ENCODE measurements at regions not wholly inside any gene's neighbourhood (a gene's known extent, or its start where the extent isn't known, plus 50 kb on each side); places are given as distances from the start of the nearest gene placed in this dataset.

DNA sequence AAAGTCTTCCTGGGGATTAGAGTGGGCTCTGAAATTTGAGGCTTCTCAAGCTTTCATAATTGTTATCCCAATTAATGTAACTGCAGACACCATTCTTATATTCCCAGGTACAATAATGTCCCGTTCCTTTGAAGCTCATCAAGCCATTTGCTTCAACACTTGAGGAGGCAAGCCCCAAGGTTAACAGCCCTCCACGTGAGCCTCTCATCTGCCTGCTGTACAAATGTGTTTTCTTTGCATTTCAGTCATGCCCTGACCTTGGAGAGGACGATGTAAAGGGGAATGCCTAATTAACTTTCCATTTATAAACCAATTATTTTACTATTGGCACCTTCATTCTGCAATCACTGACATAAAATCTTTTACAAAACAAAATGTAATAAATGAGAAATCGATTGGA, 106.3 kb downstream of the SETD4 start:
- 63 to 73% methylated on average over 4 of the region's 4 CpGs for WGBS, 2 donors
- no peak for DNase-seq
- intact Hi-C loops (cut with DNase I): no loop called here
- Histone ChIP-seq H3K27me3 (peaks cover 0 to 13% (median 10%) of the 10 kb centered on the region in 7 donors), H3K4me3 (no peak overlapping the region), H3K9me3 (peaks cover 0 to 6% (median 0%) of the 10 kb centered on the region in 11 donors), H3K27ac (no peak overlapping the region), H3K36me3 (no peaks in the 10 kb centered on the region), H3K4me1 (no peaks in the 10 kb centered on the region)
- no peak for ATAC-seq
- TF ChIP-seq, protein P1, sequence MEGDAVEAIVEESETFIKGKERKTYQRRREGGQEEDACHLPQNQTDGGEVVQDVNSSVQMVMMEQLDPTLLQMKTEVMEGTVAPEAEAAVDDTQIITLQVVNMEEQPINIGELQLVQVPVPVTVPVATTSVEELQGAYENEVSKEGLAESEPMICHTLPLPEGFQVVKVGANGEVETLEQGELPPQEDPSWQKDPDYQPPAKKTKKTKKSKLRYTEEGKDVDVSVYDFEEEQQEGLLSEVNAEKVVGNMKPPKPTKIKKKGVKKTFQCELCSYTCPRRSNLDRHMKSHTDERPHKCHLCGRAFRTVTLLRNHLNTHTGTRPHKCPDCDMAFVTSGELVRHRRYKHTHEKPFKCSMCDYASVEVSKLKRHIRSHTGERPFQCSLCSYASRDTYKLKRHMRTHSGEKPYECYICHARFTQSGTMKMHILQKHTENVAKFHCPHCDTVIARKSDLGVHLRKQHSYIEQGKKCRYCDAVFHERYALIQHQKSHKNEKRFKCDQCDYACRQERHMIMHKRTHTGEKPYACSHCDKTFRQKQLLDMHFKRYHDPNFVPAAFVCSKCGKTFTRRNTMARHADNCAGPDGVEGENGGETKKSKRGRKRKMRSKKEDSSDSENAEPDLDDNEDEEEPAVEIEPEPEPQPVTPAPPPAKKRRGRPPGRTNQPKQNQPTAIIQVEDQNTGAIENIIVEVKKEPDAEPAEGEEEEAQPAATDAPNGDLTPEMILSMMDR (IDR thresholded peaks at IDR 0.05): no peak

DNA sequence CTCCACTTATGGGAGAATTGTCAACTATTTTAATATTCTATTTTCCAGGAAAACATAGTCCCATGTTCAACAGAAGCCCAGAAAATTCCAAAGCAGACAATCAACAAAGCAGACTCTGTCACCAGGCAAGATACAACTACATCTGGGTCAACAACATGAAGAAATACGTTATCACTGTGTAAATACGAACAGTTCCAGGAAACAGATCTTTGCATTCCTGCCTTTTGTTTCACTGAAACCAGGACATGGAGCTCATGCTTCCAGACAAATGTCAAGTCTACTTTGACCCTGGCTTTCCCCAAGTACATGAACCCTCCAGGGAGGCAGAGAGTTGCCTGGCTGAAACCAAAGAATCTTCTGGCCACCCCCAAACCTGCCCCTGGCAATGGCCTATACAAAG, 106.7 kb downstream of the SETD4 start:
- peaks cover 0 to 6% (median 0%) of the 10 kb centered on the region in 11 donors for H3K9me3 ChIP-seq
- H3K27ac ChIP-seq: no peak overlapping the region
- TF ChIP-seq, protein P1 (IDR thresholded peaks at IDR 0.05): no peak
- H3K36me3 ChIP-seq: no peaks in the 10 kb centered on the region
- peaks cover 0 to 13% (median 10%) of the 10 kb centered on the region in 7 donors for H3K27me3 ChIP-seq
- no peak for DNase-seq
- H3K4me3 ChIP-seq: no peak overlapping the region
- WGBS, 2 donors: 38 to 57% methylated on average over 2 of the region's 2 CpGs
- no peak for ATAC-seq
- H3K4me1 ChIP-seq: no peaks in the 10 kb centered on the region
- intact Hi-C loops (cut with DNase I): no loop called here

DNA sequence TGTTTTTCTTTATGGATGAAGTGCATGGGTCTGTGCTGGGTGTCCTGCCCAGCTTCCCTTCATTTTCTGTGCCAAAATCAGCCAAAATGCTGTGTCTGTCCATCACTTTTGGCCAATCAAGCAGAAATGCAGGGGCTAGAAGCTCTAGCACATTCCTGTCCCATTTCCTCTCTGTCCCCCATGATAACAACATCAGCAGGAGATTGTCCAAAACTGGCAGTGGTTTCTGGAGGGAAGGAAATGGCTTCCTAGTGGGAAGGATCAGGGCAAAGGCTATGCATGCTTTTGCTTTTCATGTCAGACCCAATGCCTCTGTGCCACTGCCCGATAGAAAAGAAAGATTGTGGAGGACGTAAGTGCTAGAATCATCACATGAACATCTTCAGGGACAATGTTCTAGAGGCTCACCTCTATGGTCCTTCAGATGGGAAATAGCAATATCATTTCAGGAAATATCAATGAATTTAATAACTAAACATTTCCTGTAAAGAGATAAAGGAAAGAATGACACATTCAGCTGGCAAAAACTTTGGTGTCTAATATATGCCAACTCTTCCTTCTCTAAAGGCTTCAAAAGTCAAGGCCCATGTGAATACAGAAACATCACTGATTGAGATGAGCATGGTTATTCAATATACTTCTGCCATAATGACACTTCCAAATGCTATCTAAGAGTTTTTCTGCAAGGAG, 107.5 kb downstream of the SETD4 start:
- Histone ChIP-seq H3K4me1 (no peaks in the 10 kb centered on the region), H3K27me3 (peaks cover 0 to 13% (median 10%) of the 10 kb centered on the region in 7 donors), H3K27ac (no peak overlapping the region), H3K36me3 (no peaks in the 10 kb centered on the region), H3K4me3 (no peak overlapping the region), H3K9me3 (no peaks in the 10 kb centered on the region)
- WGBS, 2 donors: 71 to 75% methylated on average over 2 of the region's 2 CpGs
- DNase-seq (no peak), ATAC-seq (no peak)
- intact Hi-C loops (cut with DNase I): no loop called here
- TF ChIP-seq, protein P1 (IDR thresholded peaks at IDR 0.05): no peak

DNA sequence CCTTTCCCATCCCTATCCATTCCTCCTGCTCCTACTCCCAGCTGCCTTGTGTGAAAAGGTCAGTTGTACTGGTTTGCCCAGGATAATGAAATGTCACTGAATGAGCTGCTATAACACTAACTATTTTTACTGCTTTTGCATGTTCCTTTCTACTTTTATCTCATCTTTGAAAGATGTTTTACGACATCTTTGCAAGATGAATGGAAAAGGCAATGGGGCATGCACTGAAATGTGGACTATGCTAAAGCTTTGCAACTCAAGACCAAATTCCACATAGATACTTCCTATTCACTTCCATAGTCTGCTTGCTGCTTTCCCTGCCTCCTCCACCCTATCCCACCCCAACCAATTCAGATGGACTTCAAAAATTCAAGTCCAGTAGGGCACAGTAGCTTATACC, 111.3 kb downstream of the SETD4 start:
- ATAC-seq (no peak), DNase-seq (no peak)
- Histone ChIP-seq H3K4me3 (no peak overlapping the region), H3K27me3 (peaks cover 0 to 7% (median 0%) of the 10 kb centered on the region in 7 donors), H3K27ac (no peak overlapping the region), H3K4me1 (no peaks in the 10 kb centered on the region), H3K36me3 (no peaks in the 10 kb centered on the region), H3K9me3 (no peaks in the 10 kb centered on the region)
- TF ChIP-seq, protein P1 (IDR thresholded peaks at IDR 0.05): no peak
- 71 to 83% methylated on average over 1 of the region's 1 CpG for WGBS, 2 donors
- intact Hi-C loops (cut with DNase I): loop anchor here in 5 of 10 donors (10.0 kb wide), 4 partner anchors 534 to 1204 kb away; no protein-coding TSS in a partner anchor

Data from heart right ventricle (tissue), 16 donors.